DND-41 (cell line): ENCODE measurements at regions not wholly inside any gene's neighbourhood (a gene's known extent, or its start where the extent isn't known, plus 50 kb on each side); places are given as distances from the start of the nearest gene placed in this dataset.

ENCODE experiments used
- EZH2 ChIP-seq: IDR thresholded peaks from 3 replicates; pipeline ENCODE4 v1.6.1; 2012; ENCODE audit warnings: borderline replicate concordance, low read depth, mild to moderate bottlenecking, moderate library complexity, low read length, inconsistent platforms; ENCODE audit not compliant: severe bottlenecking
- TF ChIP-seq, protein P1 (sequence below): IDR thresholded peaks from 2 replicates; pipeline ENCODE4 v1.5.1; 2012; ENCODE audit warnings: borderline replicate concordance, low read length, moderate library complexity, mild to moderate bottlenecking; ENCODE audit not compliant: poor library complexity, severe bottlenecking; ENCODE audit errors: extremely low read depth

DNA sequence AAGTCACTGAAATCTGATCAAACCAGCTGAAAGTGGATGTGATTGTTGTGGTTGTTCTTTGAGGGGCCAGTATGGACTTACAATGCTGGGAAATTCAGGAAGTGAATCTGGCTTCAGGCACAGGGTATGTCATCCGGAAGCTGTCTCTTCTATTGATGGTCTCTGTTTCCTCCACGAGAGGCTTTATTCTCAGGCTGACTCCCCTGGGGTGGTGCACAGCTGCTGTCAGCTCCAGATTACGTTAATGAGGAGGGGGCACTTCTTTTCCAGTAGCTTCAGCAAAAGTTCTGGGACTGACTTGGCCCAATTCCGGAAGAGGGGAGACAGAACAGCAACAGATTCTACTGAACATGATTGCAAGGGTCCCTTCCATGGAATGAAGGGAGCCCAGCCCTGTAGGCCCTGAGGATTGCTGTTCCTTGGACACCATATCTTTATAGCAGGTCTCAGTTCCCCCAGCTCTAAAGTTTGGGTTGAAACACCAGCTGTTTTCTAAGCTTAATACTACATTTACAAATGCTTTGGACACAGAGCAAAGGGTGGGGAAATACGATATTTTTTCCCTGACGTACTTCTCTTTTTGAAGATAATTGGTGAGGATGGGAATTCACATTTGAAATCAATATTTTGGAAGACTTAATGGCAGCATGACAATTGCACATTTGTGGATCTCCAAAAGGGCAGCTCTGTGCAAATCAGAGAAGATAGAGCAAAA, 400.9 kb downstream of the TSN start:
- TF ChIP-seq, protein P1, sequence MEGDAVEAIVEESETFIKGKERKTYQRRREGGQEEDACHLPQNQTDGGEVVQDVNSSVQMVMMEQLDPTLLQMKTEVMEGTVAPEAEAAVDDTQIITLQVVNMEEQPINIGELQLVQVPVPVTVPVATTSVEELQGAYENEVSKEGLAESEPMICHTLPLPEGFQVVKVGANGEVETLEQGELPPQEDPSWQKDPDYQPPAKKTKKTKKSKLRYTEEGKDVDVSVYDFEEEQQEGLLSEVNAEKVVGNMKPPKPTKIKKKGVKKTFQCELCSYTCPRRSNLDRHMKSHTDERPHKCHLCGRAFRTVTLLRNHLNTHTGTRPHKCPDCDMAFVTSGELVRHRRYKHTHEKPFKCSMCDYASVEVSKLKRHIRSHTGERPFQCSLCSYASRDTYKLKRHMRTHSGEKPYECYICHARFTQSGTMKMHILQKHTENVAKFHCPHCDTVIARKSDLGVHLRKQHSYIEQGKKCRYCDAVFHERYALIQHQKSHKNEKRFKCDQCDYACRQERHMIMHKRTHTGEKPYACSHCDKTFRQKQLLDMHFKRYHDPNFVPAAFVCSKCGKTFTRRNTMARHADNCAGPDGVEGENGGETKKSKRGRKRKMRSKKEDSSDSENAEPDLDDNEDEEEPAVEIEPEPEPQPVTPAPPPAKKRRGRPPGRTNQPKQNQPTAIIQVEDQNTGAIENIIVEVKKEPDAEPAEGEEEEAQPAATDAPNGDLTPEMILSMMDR = no peak
- no peak for TF ChIP-seq EZH2
